Uterus (tissue), 3 donors: ENCODE measurements at regions not wholly inside any gene's neighbourhood (a gene's known extent, or its start where the extent isn't known, plus 50 kb on each side); places are given as distances from the start of the nearest gene placed in this dataset.

ENCODE experiments used
- DNase-seq, 2 donors: peaks; one replicate each; pipeline ENCODE4 v3.0.0-alpha.2; 2019 to 2020
- H3K27ac ChIP-seq, 2 donors: fragments of 200-600 bp; sonication (generic); 1 replicate in 1 of 2; 2 replicates in 1 of 2; pipeline ENCODE4 v1.5.1; 2016 to 2018
- H3K27me3 ChIP-seq, 2 donors: fragments of 200-600 bp; sonication (generic); one replicate each; pipeline ENCODE4 v1.5.1; 2018 to 2019; ENCODE audit warnings: control low read depth in 1 of 2
- H3K36me3 ChIP-seq, 2 donors: fragments of 200-600 bp; sonication (generic); one replicate each; pipeline ENCODE4 v1.5.1; 2019; ENCODE audit warnings: control low read depth in 1 of 2
- H3K4me1 ChIP-seq, 2 donors: fragments of 200-600 bp; sonication (generic); one replicate each; pipeline ENCODE4 v1.5.1; 2018 to 2019; ENCODE audit warnings: control low read depth in 1 of 2
- H3K4me3 ChIP-seq, 2 donors: fragments of 200-600 bp; sonication (generic); 1 replicate in 1 of 2; 2 replicates in 1 of 2; pipeline ENCODE4 v1.5.1; 2018 to 2019; ENCODE audit warnings: mild to moderate bottlenecking in 1 of 2
- H3K9me3 ChIP-seq, 2 donors: fragments of 200-600 bp; sonication (generic); one replicate each; pipeline ENCODE4 v1.5.1; 2019; ENCODE audit warnings: control low read depth in 1 of 2
- POLR2A ChIP-seq, 2 donors: fragments of 450-650 bp; IDR thresholded peaks; one replicate each; pipeline ENCODE4 v1.6.1; 2016; ENCODE audit warnings: antibody characterized with exemption in 2 of 2, mild to moderate bottlenecking in 1 of 2, moderate library complexity in 1 of 2
- intact Hi-C: fragments of 100-400 bp; cut with DNase I; formaldehyde crosslinking; loops from one replicate; pipeline ENCODE4 v1.15.1; 2023; ENCODE audit warnings: low total_unique reads
- TF ChIP-seq, protein P1 (sequence below), 4 experiments: fragments of 200-600 bp in 2 of 4; fragments of 450-650 bp in 2 of 4; sonication (generic) in 2 of 4; IDR thresholded peaks; one replicate each; pipeline ENCODE4 v1.5.1; 2016 to 2019; ENCODE audit warnings: antibody characterized with exemption in 4 of 4, mild to moderate bottlenecking in 2 of 4, moderate library complexity in 1 of 4
- donor health status: DM: yes; HTN: yes; CAD: no.

GRCh38 chr10:63713191-63714144, 192.3 kb downstream of the REEP3 start:
- Histone ChIP-seq H3K36me3 (no peaks in the 10 kb centered on the region), H3K4me1 (peaks cover 0 to 22% of the 10 kb centered on the region in 2 donors), H3K27ac (peak overlapping the region; percentile 74 to 78), H3K27me3 (no peaks in the 10 kb centered on the region), H3K4me3 (no peak overlapping the region), H3K9me3 (no peaks in the 10 kb centered on the region)
- TF ChIP-seq, protein P1, sequence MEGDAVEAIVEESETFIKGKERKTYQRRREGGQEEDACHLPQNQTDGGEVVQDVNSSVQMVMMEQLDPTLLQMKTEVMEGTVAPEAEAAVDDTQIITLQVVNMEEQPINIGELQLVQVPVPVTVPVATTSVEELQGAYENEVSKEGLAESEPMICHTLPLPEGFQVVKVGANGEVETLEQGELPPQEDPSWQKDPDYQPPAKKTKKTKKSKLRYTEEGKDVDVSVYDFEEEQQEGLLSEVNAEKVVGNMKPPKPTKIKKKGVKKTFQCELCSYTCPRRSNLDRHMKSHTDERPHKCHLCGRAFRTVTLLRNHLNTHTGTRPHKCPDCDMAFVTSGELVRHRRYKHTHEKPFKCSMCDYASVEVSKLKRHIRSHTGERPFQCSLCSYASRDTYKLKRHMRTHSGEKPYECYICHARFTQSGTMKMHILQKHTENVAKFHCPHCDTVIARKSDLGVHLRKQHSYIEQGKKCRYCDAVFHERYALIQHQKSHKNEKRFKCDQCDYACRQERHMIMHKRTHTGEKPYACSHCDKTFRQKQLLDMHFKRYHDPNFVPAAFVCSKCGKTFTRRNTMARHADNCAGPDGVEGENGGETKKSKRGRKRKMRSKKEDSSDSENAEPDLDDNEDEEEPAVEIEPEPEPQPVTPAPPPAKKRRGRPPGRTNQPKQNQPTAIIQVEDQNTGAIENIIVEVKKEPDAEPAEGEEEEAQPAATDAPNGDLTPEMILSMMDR (IDR thresholded peaks at IDR 0.05): no peak
- no peak for TF ChIP-seq POLR2A (IDR thresholded peaks at IDR 0.05)
- intact Hi-C loops: loop anchor here (10.0 kb wide), 1 partner anchor 79 kb away; no protein-coding TSS in a partner anchor
- peak; percentile 86 to 87 for DNase-seq

DNA sequence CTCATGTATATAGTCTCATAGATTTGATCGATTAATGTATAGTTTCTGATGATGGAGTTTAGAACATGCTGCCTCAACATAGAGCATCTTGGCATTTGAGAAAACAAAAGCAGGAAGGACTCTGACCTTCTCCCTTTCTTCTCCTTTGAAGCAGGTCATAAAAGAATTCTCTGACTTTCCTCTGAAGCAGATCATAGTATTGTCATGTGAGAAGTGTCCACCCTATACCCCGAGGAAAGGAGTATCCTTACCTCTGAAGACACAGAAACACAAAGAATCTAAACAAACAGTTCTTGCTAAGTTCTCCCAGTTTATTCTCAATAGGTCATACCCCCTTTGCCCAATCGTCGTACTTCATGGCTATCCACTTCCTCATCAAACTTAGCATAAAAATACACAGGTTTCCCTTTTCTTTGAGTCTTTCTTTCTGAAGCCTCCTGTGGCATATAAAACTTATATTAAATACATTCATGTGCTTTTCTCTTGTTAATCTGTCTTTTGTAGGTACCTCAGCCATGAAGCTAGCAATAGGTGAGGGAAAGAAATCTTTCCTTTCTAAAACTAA, 194.9 kb downstream of the REEP3 start:
- Histone ChIP-seq H3K4me1 (peaks cover 0 to 19% of the 10 kb centered on the region in 2 donors), H3K27me3 (no peaks in the 10 kb centered on the region), H3K9me3 (no peaks in the 10 kb centered on the region), H3K4me3 (no peak overlapping the region), H3K36me3 (no peaks in the 10 kb centered on the region), H3K27ac (no peak overlapping the region)
- intact Hi-C loops: loop anchor here (10.0 kb wide), 1 partner anchor 81 kb away; no protein-coding TSS in a partner anchor
- no peak for TF ChIP-seq POLR2A (IDR thresholded peaks at IDR 0.05)
- TF ChIP-seq, protein P1 (IDR thresholded peaks at IDR 0.05): no peak
- DNase-seq: no peak

DNA sequence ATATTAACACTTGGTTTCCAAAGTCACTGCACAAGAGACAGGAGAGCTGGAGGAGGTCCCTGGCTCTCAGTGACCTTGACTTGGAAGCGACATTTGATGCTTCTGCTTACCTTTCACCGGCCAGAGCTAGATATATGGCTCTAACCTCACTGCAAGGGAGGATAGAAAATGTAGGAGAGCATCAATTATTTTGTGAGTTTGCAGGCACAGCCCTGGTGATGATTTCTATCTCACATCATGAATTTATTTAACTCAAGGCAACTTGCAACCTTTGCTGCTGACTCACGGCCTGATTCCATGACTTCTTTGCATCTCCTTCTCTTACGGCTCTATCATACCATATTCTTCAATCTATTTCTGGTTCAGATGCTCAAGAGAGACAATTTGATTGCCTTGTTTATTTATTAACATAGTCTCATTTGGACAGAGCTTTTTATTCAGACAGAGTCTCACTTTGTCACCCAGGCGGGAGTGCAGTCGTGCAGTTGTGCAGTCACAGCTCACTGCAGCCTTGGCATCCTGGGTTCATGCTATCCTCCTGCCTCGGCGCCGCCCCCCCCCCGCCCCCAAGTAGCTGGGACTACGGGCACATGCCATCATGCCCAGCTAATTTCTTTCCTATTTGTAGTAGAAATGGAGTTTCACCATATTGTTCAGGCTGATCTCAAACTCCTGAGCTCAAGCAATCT, 196.0 kb downstream of the REEP3 start:
- Histone ChIP-seq H3K4me3 (no peak overlapping the region), H3K27ac (no peak overlapping the region), H3K4me1 (peaks cover 0 to 8% of the 10 kb centered on the region in 2 donors), H3K9me3 (no peaks in the 10 kb centered on the region), H3K27me3 (no peaks in the 10 kb centered on the region), H3K36me3 (no peaks in the 10 kb centered on the region)
- intact Hi-C loops: loop anchor here (10.0 kb wide), 1 partner anchor 82 kb away; no protein-coding TSS in a partner anchor
- TF ChIP-seq POLR2A (IDR thresholded peaks at IDR 0.05): no peak
- TF ChIP-seq, protein P1 (IDR thresholded peaks at IDR 0.05): no peak
- no peak for DNase-seq

DNA sequence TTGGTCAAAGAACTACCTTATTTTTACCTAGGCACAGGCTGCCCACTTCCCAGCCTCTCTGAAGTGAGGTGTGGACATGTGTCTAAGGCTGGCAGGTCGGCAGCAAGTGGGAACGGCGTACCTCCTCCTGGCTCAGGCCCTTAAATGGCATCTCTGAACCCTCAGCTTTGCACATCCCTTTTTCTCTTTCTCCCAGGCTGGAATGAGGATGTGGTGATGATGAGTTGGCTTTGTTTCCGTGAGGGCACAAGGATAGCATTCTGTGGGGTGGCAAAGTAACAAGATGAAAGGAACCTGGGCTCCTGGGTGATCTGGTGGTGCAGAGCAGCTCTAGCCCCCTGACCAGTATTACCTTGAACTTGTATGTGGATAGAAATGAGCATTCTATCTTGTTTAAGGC, 196.8 kb downstream of the REEP3 start:
- Histone ChIP-seq H3K9me3 (no peaks in the 10 kb centered on the region), H3K27me3 (no peaks in the 10 kb centered on the region), H3K4me3 (no peak overlapping the region), H3K4me1 (peaks cover 0 to under 1% of the 10 kb centered on the region in 2 donors), H3K36me3 (no peaks in the 10 kb centered on the region), H3K27ac (no peak overlapping the region)
- TF ChIP-seq, protein P1 (IDR thresholded peaks at IDR 0.05): no peak
- no peak for TF ChIP-seq POLR2A (IDR thresholded peaks at IDR 0.05)
- no peak for DNase-seq
- intact Hi-C loops: loop anchor here (10.0 kb wide), 1 partner anchor 83 kb away; no protein-coding TSS in a partner anchor
